ENCODE measurements at regions not wholly inside any gene's neighbourhood (a gene's known extent, or its start where the extent isn't known, plus 50 kb on each side); places are given as distances from the start of the nearest gene placed in this dataset.
"Not testable (repeated sequence)": the region's sequence is repeated elsewhere in the genome, so short reads cannot be mapped to it uniquely, and the experiment has no call there.

- not testable (repeated sequence) for DNase-seq
These were observed 209.8 kb upstream of the PRICKLE2 start for GRCh38 chr3:64435023-64435422.

- DNase-seq = no peak
These were observed 207.6 kb upstream of the PRICKLE2 start for GRCh38 chr3:64432870-64433269.

GRCh38 chr3:64431526-64432091, 206.3 kb upstream of the PRICKLE2 start:
- no peak for DNase-seq

- DNase-seq = no peak
These were observed 202.4 kb upstream of the PRICKLE2 start for GRCh38 chr3:64427671-64428070.

- no peak for DNase-seq
These were observed 201.3 kb upstream of the PRICKLE2 start for GRCh38 chr3:64426551-64426950.

- no peak for DNase-seq
These were observed 197.7 kb upstream of the PRICKLE2 start for GRCh38 chr3:64422932-64423331.

GRCh38 chr3:64422192-64422591, 196.9 kb upstream of the PRICKLE2 start:
- DNase-seq = no peak

GRCh38 chr3:64417816-64418215, 192.6 kb upstream of the PRICKLE2 start:
- DNase-seq = no peak

GRCh38 chr3:64414043-64414442, 188.8 kb upstream of the PRICKLE2 start:
- DNase-seq = no peak

- no peak for DNase-seq
These were observed 185.8 kb upstream of the PRICKLE2 start for GRCh38 chr3:64411101-64411500.

GRCh38 chr3:64410226-64410625, 185.0 kb upstream of the PRICKLE2 start:
- no peak for DNase-seq

- DNase-seq = no peak
These were observed 183.5 kb upstream of the PRICKLE2 start for GRCh38 chr3:64408770-64409169.

- DNase-seq = no peak
These were observed 181.0 kb upstream of the PRICKLE2 start for GRCh38 chr3:64406271-64406670.

GRCh38 chr3:64405211-64405835, 180.1 kb upstream of the PRICKLE2 start:
- DNase-seq = no peak

GRCh38 chr3:64400706-64401105, 175.4 kb upstream of the PRICKLE2 start:
- no peak for DNase-seq

- no peak for DNase-seq
These were observed 174.0 kb upstream of the PRICKLE2 start for GRCh38 chr3:64399205-64399800.

GRCh38 chr3:64398476-64398875, 173.2 kb upstream of the PRICKLE2 start:
- DNase-seq = no peak

GRCh38 chr3:64398006-64398405, 172.7 kb upstream of the PRICKLE2 start:
- DNase-seq = no peak

GRCh38 chr3:64397573-64397972, 172.3 kb upstream of the PRICKLE2 start:
- no peak for DNase-seq

- no peak for DNase-seq
These were observed 170.2 kb upstream of the PRICKLE2 start for GRCh38 chr3:64395490-64395889.

- DNase-seq = no peak
These were observed 167.9 kb upstream of the PRICKLE2 start for GRCh38 chr3:64393193-64393592.

GRCh38 chr3:64392001-64392400, 166.7 kb upstream of the PRICKLE2 start:
- no peak for DNase-seq

GRCh38 chr3:64390893-64391292, 165.6 kb upstream of the PRICKLE2 start:
- DNase-seq = no peak

- DNase-seq = no peak
These were observed 163.6 kb upstream of the PRICKLE2 start for GRCh38 chr3:64388886-64389285.

GRCh38 chr3:64387688-64388087, 162.4 kb upstream of the PRICKLE2 start:
- DNase-seq = no peak

Measured in DMS 273 treated with DMSO at 0.1 percent for 48 hours (cell line).